ENCODE measurements at regions not wholly inside any gene's neighbourhood (a gene's known extent, or its start where the extent isn't known, plus 50 kb on each side); places are given as distances from the start of the nearest gene placed in this dataset.

DNA sequence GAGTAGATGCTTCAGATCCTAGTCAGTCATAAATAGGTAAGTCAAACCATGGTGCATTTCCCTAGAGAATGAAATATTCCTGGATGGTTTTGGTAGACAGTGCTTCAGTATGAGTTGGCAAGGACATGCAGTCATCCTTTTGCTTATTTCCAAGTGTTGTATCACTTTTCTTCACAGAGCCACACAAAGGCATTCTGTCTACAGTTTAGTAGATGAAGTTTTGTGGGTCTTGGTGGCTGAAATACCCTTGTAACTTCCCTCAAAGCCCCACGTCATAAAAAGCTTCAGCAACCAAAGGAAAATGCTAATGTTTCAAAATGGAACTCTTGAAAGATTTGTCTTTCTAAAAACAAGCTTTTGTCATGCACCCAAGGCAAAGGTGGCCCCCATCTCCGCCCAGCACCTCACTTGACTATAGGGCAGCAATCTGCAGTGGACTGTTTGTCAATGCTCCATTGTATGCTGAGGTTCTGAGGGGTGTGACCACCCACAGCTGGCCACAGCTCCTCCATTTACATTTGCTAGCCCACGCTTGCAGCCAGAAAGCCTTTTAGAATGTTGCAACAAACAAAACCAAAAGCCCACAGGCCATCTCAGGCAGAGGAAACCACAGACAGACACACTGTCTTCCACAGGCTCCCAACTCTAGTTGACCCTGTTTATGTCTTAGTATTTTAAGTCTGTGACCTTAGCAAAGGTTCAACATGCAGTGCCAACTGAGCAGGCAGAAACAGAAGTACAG lies 87.1 kb upstream of the FAM9C start:
- H3K27me3 ChIP-seq (replicated peaks) = no peaks in the 10 kb centered on the region
- H3K36me3 ChIP-seq = no peaks in the 10 kb centered on the region
- DNase-seq (ENCODE audit: low read depth in 1 of 2, low spot score in 2 of 2) = peak; percentile 47 to 54
- peaks cover 25% of the 10 kb centered on the region for H3K4me1 ChIP-seq (replicated peaks)
- no peak overlapping the region for H3K4me3 ChIP-seq
- no peak overlapping the region for H3K27ac ChIP-seq
- H3K9me3 ChIP-seq (replicated peaks) = no peaks in the 10 kb centered on the region

DNA sequence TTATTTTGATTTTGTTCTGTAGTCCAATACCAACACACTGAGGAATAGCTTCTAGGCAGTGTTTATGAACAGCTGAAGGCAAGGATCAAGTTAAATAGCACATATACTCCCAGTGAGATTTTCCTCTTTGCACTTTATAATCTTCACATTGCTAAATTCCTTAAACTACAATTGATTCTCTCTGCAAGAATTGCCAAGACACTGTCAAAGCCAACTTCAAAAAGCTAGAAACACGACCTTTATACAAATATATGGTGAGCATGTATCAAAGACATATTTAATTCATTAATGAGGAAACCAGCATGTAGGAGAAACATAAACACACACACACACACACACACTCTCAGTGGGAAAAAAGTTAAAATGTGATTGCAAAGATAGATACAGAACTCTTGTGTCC lies 86.4 kb upstream of the FAM9C start:
- Histone ChIP-seq H3K9me3 (replicated peaks) (no peaks in the 10 kb centered on the region), H3K4me3 (no peak overlapping the region)
- no peak for DNase-seq (ENCODE audit: low read depth in 1 of 2, low spot score in 2 of 2)

DNA sequence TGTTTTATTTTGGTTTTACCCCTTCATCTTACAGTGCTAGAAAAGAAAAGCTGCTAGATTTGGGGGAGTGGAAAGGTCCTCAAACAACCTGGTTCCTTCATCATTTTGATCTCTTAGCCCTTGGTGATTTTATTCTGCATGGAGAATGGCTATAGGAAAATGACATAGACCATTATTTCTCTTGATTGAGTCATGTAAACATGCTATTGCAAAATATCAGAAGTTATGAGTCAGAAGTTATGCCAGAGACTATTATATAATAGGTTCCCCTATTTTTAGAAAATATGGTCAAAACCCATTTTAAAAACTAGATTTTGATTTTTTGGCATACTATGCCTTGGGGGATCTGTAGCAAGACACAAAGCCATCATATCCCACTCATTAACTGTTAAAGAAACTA lies 83.7 kb upstream of the FAM9C start:
- H3K4me1 ChIP-seq (replicated peaks) = peaks cover 48% of the 10 kb centered on the region
- H3K36me3 ChIP-seq = no peaks in the 10 kb centered on the region
- H3K4me3 ChIP-seq = no peak overlapping the region
- no peak overlapping the region for H3K27ac ChIP-seq
- no peaks in the 10 kb centered on the region for H3K9me3 ChIP-seq (replicated peaks)
- DNase-seq (ENCODE audit: low read depth in 1 of 2, low spot score in 2 of 2) = no peak
- no peaks in the 10 kb centered on the region for H3K27me3 ChIP-seq (replicated peaks)

More for the DNA sequence above, 86.4 kb upstream of the FAM9C start:
- Histone ChIP-seq H3K27ac (no peak overlapping the region), H3K4me1 (replicated peaks) (peaks cover 25% of the 10 kb centered on the region), H3K27me3 (replicated peaks) (no peaks in the 10 kb centered on the region), H3K36me3 (no peaks in the 10 kb centered on the region)

DNA sequence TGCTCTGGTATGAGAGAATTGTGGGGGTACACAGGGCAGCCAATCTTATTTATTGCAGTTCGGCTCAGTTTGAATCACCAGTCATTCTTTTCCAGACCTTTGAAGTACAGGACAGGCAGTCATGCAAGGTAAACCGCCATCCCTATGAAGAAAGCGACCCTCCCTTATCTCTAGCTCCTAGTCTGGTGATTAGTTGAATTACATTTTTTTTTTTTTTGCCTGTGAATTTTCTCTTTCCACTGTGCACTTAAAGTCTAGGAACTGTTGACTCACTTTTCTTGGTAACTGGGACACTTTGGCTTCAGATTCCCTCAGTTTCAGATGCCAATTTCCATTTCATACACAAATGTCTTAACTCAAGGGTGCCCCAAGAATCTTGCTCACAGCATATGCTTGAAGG lies 82.4 kb upstream of the FAM9C start:
- Histone ChIP-seq H3K27me3 (replicated peaks) (no peaks in the 10 kb centered on the region), H3K27ac (no peak overlapping the region), H3K4me1 (replicated peaks) (peaks cover 59% of the 10 kb centered on the region), H3K9me3 (replicated peaks) (no peaks in the 10 kb centered on the region), H3K4me3 (no peak overlapping the region), H3K36me3 (no peaks in the 10 kb centered on the region)
- no peak for DNase-seq (ENCODE audit: low read depth in 1 of 2, low spot score in 2 of 2)

DNA sequence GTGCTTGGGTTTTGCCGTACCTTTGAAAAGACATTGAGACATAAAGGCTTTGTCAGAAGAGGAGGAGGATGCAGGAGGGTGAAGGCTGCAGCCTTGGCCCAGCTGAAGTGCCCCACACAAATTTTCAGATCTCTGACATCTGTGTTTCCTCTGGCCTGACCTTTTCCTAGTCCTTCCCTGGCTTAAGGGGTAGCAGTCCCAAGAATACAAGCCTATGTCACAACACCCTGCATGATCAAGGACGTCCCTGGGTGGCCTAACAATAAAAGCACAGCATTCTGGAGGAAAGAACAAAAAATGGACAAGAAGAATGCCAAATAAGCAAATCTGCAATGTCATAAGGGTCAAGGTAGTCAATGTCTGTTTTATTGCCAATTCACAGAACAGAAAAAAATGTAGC lies 80.8 kb upstream of the FAM9C start:
- H3K4me1 ChIP-seq (replicated peaks) = peaks cover 60% of the 10 kb centered on the region
- no peak overlapping the region for H3K27ac ChIP-seq
- no peaks in the 10 kb centered on the region for H3K9me3 ChIP-seq (replicated peaks)
- H3K36me3 ChIP-seq = no peaks in the 10 kb centered on the region
- no peak overlapping the region for H3K4me3 ChIP-seq
- H3K27me3 ChIP-seq (replicated peaks) = no peaks in the 10 kb centered on the region
- no peak for DNase-seq (ENCODE audit: low read depth in 1 of 2, low spot score in 2 of 2)

DNA sequence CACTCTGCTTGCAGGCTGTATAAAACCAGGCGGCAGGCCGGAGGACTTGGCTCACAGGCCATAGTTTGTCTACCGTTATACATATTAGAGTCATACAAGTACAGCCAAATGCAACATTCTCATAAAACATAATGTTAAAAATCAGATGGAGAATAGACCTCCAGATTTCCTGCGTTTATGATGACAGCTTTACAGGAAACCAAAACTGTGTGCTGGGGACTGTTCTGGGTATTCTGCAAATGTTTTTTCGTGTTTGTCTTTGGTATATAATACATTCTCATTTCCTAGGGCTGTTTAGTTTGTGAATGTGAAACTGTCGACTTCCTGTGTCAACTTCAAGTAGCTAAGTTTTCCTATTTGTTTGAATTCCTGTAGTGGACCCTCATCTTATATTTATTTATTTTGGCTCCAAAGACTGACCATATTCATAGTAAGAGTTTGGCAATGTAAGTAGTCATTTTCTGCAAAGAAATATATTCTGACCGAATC lies 79.5 kb upstream of the FAM9C start:
- Histone ChIP-seq H3K36me3 (no peaks in the 10 kb centered on the region), H3K4me1 (replicated peaks) (peaks cover 70% of the 10 kb centered on the region), H3K4me3 (no peak overlapping the region), H3K27me3 (replicated peaks) (no peaks in the 10 kb centered on the region), H3K27ac (peak overlapping the region; percentile 90), H3K9me3 (replicated peaks) (no peaks in the 10 kb centered on the region)
- DNase-seq (ENCODE audit: low read depth in 1 of 2, low spot score in 2 of 2) = peak in 1 of 2 experiments; percentile 71

DNA sequence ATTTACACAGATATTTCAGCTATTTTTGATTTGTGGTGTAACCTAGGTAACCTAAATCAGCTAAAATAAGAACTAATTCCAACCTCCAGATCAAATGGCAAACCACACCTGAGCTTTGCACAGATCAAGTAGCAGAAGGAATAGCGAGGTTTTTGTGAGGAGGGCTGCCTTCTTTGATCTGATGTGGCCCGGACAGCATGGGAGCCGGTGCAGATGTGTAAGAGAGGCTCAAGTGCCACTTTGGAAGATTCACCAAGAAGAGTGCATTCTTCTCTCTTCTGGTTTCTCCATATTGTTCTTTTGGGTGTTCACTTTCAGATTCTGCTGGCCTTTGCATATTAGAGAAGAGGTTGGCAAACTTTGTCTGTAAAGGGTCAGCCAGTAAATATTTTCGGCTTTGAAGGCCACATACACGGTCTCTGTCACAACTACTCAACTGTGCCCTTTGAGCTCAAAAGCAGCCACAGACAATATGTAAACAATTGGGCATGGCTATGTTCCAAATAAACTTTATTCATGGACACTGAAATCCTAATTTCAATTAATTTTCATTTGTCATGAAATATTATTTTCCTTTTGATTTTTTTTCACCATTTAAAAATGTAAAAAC lies 78.9 kb upstream of the FAM9C start:
- Histone ChIP-seq H3K4me1 (replicated peaks) (peaks cover 72% of the 10 kb centered on the region), H3K36me3 (no peaks in the 10 kb centered on the region), H3K4me3 (no peak overlapping the region), H3K9me3 (replicated peaks) (no peaks in the 10 kb centered on the region), H3K27me3 (replicated peaks) (no peaks in the 10 kb centered on the region), H3K27ac (peak overlapping the region; percentile 90)
- DNase-seq (ENCODE audit: low read depth in 1 of 2, low spot score in 2 of 2) = no peak

DNA sequence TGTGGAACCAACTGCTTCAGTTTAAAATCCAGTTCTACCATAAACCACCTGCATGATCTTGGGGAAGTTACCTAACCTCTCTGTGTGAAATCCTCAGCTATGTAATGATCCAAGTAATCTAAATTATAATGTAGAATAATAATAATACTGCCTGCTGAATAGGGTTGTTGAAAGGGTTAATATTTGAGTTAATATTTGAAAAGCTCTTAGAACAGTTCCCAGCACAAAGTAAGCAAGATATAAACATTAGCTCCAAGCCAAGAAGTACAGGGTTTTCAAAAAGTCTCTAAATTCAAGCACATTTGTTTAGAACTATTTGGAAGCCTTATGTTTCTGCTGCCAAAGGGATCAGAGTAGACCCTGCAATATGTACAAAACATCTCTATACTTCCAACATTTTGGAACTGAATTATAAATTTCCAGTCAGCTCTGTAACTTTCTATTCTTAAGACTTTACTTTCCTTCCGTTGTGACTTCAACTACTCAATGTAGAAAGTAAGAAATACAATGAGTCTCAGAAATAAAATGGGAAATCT lies 76.7 kb upstream of the FAM9C start:
- Histone ChIP-seq H3K4me3 (no peak overlapping the region), H3K9me3 (replicated peaks) (no peaks in the 10 kb centered on the region), H3K27me3 (replicated peaks) (no peaks in the 10 kb centered on the region), H3K27ac (peak overlapping the region; percentile 90), H3K4me1 (replicated peaks) (peaks cover 67% of the 10 kb centered on the region), H3K36me3 (no peaks in the 10 kb centered on the region)
- no peak for DNase-seq (ENCODE audit: low read depth in 1 of 2, low spot score in 2 of 2)

DNA sequence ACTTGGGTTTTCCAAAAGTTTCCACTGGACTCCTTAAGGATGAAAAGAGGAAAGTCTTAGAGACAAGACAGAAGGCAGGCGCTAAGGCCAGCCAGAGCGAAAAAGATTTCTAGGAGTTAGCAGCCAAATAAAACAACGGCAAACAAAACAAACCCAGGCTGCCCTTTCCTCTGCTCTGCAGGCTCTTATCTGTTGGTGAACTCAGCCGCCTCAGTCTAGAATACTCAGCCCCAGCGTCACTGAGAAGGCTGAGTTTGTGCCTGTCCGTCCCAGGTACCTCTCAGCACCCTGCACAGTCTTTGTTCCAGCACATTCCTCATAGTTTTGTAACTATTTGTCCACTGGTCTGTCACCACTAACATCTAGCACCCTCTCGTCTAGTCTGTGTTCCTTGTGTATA lies 75.6 kb upstream of the FAM9C start:
- Histone ChIP-seq H3K9me3 (replicated peaks) (no peaks in the 10 kb centered on the region), H3K4me1 (replicated peaks) (peaks cover 60% of the 10 kb centered on the region), H3K27ac (peak overlapping the region; percentile 90), H3K36me3 (no peaks in the 10 kb centered on the region), H3K4me3 (no peak overlapping the region), H3K27me3 (replicated peaks) (no peaks in the 10 kb centered on the region)
- peak; percentile 56 to 61 for DNase-seq (ENCODE audit: low read depth in 1 of 2, low spot score in 2 of 2)

DNA sequence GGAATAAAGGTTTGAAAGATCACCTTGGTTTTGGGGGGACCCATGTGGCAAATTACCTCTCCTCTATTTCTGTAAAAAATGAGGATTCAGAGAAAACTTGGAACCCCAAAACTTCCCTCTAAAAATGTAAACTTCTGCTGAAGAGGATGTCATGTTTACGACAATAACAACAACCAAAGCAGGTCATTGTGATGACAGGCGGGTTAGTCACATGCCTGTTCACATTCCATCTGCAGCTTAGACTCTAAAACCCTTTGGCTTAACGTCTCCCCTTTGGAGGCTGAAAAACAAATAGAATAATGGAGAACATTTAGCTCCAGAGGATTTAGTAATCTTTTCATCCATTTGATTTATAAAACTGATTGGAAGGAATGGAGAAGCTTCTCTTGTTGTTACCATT lies 75.0 kb upstream of the FAM9C start:
- Histone ChIP-seq H3K27ac (peak overlapping the region; percentile 90), H3K36me3 (no peaks in the 10 kb centered on the region), H3K4me1 (replicated peaks) (peaks cover 54% of the 10 kb centered on the region), H3K27me3 (replicated peaks) (no peaks in the 10 kb centered on the region), H3K9me3 (replicated peaks) (no peaks in the 10 kb centered on the region), H3K4me3 (no peak overlapping the region)
- peak; percentile 49 to 52 for DNase-seq (ENCODE audit: low read depth in 1 of 2, low spot score in 2 of 2)

DNA sequence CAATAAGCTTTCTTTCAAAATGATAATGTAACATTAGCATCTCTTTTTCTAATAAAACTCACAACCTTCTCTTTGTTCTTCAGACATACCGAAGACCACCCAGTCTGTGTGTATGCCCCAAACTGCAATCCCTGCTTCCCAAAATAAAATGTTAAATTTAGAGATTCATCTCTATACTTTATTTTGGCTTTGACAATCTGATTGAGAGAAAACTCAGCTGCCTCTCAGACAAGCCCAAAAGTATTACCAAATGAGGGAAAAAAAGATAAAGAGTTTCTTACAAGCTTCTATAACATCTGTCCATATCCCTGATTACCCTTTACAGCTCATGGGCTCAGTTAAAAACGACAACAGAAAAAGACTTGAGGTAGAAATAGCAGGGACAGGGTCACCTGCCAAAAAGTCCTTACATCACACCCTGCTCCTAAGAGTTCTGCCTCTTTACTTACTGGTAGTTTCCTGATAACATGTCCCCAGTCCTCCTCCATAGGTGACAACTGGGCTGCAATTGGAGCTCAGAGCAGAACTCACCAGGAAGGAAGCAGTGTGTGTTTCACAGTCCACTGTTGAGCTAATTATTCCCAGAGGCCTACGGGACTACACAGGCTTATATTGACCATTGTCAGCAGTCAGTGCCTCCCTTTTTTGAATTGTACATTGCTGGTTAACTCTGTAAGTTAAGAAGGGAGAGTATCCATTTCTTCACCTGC lies 70.9 kb upstream of the FAM9C start:
- Histone ChIP-seq H3K27me3 (replicated peaks) (no peaks in the 10 kb centered on the region), H3K4me3 (no peak overlapping the region), H3K4me1 (replicated peaks) (peaks cover 24% of the 10 kb centered on the region), H3K36me3 (no peaks in the 10 kb centered on the region), H3K27ac (no peak overlapping the region), H3K9me3 (replicated peaks) (no peaks in the 10 kb centered on the region)
- no peak for DNase-seq (ENCODE audit: low read depth in 1 of 2, low spot score in 2 of 2)

DNA sequence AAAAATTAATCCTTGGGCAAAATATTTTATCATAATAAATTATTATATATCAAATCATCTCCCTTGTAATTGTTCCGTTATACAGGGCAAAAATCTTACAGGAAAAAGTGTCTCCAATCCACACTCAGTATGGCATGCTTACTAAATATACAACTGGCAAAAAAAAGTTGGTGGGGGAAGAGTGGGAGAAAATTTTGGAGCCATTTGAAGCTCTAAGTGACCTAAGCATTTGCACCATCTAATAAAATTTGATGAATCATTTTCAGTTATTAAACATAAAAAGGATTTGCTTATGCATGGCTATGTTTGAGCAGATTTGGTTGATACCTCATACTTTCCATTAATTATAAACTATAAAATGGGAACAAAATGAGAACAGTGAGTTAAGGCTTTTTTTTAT lies 68.1 kb upstream of the FAM9C start:
- H3K27ac ChIP-seq = no peak overlapping the region
- no peak overlapping the region for H3K4me3 ChIP-seq
- DNase-seq (ENCODE audit: low read depth in 1 of 2, low spot score in 2 of 2) = no peak
- no peaks in the 10 kb centered on the region for H3K36me3 ChIP-seq
- H3K27me3 ChIP-seq (replicated peaks) = no peaks in the 10 kb centered on the region
- no peaks in the 10 kb centered on the region for H3K9me3 ChIP-seq (replicated peaks)
- H3K4me1 ChIP-seq (replicated peaks) = peaks cover 8% of the 10 kb centered on the region

DNA sequence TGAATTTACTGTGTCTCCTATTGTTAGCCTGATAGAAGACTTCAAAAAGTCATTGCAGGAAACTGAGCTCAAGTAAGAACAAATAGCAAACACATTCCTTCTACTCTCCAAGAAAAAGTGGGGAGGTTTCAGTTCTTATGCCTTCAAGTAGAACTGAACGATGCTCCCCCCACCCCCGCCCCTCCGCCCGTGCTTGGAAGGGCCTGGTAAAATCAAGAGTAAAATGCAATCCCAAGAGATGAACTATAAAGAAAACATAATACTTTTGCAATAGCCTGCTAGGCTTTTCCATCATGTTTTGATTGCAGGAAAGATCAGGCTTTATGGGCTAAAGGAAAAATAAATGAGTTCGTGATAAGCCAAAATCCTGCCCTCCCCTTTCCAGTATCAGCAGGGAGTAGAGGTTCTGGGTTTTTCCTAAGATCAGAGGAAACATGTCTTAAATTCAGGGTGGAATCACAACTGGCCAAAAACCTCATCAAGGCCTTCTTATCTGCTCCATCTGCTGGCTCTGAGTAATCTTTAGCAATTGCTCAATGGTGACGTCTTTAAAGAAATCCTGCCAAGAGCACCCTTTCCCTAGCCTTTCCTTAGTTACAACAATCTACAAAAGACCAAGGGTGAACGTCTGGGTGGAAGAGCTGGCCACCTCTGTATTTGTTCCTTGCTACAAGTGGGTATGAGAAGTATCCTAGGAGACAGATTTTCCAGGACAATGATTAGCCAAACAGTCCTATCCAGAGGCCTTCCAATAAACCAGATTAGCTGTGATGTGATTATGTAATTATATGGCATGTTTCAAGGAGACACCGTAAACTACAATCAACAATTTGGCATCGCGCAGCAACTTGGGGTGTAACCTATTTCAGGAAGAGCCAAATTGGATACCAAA lies 66.3 kb upstream of the FAM9C start:
- no peak overlapping the region for H3K4me3 ChIP-seq
- H3K36me3 ChIP-seq = no peaks in the 10 kb centered on the region
- peaks cover 8% of the 10 kb centered on the region for H3K4me1 ChIP-seq (replicated peaks)
- H3K9me3 ChIP-seq (replicated peaks) = no peaks in the 10 kb centered on the region
- H3K27ac ChIP-seq = peak overlapping the region; percentile 75
- no peaks in the 10 kb centered on the region for H3K27me3 ChIP-seq (replicated peaks)
- DNase-seq (ENCODE audit: low read depth in 1 of 2, low spot score in 2 of 2) = peak in 1 of 2 experiments; percentile 38
